ENCODE measurements at regions not wholly inside any gene's neighbourhood (a gene's known extent, or its start where the extent isn't known, plus 50 kb on each side); places are given as distances from the start of the nearest gene placed in this dataset.

DNA sequence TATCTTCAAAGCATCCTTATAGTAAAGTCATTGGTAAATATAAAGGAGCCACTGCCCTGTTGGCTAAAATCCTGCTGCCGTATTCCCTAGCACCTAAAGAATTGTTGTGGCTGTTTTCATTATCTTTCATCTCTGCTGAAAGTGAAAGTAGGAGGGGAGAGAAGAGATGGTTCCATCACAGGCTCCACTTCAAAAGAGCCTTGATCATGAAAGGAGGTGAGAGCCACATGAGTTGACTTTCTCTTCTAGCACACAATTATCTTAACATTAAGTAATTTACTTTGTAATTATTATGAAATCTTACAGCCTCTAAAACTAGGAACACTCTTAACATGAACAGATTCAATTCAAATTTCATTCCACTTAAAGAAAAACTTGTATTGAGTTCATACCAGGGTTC is 1050.9 kb upstream of the LRRTM1 start:
- DNase-seq (ENCODE audit: low read depth): no peak

DNA sequence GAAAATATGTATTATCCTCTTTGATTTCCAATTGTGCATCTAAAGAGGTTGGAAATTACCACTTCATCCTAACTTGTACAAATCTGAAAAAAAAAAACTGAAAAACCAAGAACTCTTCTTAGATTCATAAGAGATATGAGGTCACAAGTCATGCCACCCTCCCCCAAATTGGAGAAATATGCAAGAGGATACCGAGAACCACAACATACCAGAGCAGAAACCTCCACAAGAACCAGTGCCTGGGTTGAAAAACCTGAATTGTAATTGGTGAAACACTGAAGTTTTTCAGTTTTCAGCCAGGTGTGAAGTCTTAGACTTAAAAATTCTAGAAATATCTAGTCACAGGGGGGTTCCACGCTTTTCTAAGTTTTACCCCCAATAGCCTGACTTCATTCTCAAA is 1029.5 kb upstream of the LRRTM1 start:
- no peak for DNase-seq (ENCODE audit: low read depth)

DNA sequence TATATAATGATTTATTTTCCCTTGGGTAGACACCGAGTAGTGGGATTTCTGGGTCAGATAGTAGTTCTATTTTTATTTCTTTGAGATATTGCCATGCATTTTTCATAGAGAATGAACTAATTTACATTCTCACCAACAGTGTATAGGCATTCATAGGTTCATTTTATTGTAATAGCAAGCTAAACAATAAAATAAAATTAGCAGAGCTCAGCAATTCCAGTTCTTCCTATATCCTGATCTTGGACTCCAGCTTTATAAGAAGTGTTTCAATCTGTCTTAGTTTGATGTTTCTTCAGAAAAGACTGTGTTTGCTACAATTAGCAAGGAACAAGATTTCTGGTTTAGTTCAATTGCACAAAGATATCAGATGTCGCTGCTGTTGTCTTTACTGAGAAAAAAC is 1024.4 kb upstream of the LRRTM1 start:
- no peak for DNase-seq (ENCODE audit: low read depth)

DNA sequence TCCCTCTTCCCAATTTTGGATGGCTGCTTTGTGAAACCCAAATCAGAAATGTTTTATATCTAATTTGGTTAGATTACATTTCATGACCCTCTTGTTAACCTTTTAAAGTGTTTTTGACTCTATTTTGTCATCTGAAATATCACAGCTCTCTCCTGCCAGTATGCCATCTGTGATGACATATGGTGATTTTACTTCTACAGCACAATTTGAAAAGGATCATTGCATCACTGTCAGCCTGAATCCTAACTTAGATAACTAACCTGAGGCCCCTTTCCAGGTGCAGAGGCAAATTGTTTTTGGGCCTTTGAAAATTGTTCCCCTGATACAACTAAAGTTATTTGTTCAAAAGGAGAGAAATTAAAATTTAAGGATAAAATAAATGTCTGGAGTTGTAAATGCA is 1023.4 kb upstream of the LRRTM1 start:
- DNase-seq (ENCODE audit: low read depth): no peak

DNA sequence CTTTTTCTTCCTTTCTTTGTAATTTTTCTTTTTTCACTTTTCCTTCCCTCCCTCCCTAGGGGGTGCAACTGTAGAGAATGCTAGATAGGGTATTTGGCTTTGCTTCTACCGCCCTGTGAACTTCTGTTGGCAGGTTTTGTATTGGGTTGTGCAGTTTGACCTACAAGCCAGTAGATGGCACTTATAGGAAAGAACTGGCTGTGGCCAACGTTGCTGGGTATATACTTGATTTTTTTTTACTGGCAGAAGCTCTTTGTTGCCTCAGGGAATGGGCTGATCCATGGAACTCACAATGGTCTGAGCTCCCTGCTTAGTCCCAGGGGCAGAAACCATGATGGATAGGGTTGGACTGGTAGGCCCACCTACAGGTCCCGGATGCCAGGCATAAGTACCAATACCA is 1019.5 kb upstream of the LRRTM1 start:
- DNase-seq (ENCODE audit: low read depth): no peak

DNA sequence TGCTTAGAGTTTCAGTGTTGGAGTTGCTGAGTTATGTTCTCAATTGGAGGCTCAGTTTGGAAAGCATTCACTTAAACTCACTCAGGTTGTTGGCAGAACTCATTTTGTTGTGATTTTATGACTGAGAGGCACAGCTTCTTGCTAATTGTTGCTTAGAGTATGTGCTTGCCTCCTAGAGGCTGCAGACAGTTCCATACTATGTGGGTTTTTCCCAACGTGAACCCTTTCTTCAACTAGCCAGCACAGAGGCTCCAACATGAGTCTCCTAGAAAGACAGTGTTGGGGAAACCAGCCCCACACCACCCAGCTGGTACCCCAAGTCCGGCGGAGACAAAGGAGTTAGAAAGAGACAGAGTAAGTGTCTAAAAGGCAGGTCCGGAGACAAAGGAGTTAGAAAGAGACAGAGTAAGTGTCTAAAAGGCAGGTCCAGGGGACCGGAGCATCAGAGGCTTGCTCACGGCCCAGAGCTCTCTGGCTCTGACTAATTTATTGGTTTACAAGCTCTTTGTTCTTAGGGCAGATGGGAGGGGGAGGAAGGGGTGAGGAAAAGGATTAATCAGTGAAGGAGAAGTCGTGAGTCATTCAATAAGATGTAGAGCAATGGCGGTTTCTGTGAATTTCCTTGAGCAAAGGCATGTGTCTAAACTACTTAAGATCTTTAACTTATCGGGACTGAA is 999.7 kb upstream of the LRRTM1 start:
- DNase-seq (ENCODE audit: low read depth): no peak

DNA sequence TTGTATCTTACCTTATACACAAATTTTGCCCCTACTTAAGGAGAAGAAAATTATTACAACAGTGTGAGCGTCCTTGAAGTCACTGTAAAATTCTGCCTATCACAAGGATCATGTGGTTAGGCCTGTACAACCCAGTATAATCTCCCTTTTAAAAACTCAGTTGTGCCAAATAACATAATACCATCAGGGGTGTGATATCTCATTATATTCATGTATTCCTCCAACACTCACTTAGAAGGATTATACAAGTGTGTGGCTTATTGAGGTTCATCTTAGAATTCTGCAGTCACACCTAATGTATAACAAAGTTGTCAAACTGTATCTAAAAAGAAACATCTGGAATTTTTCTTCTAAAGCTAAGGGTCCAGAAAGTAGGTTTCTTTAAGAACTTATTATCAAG is 998.8 kb upstream of the LRRTM1 start:
- DNase-seq (ENCODE audit: low read depth): no peak

DNA sequence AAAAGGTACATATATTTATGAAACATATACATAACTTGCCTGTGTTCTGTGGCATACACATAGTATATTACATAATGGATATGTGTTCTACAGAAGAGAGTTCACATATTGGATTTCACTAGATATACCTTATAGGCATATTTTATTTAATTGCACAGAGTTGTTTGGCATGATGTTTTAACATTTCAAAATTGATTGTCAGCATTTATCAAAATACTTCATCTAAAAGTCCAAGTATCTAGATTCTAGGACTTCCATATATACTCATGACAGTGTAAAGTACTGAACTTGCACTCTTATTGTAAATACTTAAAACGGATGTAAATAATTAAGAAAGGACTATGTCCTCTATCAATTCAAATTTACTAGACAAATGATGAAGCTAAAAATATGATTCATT is 995.3 kb upstream of the LRRTM1 start:
- DNase-seq (ENCODE audit: low read depth): no peak

DNA sequence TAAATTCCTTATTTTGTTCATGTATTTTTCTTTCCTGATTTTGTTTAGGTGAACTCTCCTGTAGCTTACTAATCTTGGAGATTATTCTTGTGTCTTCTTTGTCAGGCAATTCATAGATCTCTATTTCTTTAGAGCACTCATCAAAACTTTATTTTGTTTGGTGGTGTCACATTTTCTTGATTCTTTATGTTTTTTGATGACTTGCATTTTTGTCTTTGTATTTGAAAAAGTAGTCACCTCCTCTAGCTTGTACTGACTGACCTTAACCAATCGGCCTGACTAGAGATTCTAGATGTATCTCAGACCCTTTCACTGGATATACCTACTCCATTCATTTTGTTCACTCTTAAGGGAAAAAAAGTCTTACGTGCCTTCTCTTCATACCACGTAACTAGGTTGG is 986.3 kb upstream of the LRRTM1 start:
- no peak for DNase-seq (ENCODE audit: low read depth)

DNA sequence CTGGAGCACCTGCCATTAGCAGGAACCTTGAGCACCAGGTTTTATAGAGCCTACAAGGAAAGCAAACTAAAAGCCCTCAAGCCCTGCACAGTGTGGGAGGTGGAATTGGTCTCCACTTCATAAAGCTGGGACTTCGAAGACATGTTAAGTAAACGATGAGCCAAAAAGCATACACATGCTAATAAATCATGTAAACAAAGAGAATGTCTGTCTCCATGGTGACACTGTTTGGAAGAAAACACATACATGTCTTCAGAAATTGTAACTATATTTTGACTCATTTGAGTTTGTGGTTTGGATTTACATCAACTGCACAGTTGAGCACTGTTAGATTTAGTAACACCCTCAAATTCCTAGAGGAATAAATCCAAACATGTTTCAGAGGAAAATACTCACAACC is 978.5 kb upstream of the LRRTM1 start:
- no peak for DNase-seq (ENCODE audit: low read depth)

DNA sequence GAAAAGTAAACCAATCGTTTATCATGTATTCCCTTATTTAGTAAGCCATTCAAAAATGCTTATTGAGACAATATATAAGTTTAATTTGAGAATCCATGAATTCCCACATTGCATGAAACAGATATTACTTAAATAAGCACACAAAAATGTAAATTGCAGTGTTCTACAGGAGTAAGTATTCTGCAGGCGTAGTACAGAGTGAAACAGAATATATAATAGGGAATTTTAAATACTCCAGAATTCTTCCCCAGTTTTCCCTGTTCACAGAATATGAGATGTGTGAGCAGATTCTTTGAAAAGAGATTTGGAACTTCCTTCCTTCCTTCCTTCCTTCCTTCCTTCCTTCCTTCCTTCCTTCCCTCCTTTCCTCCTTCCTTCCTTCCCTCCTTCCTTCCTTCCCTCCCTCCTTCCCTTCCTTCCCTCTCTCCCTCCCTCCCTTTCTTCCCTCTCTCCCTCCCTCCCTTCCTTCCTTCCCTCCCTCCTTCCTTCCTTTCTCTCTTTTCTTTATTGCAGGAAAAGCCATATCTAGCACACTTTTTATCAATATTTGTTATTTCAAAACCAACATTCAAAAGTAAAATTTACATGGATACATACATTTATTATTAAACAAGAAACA is 977.7 kb upstream of the LRRTM1 start:
- DNase-seq (ENCODE audit: low read depth): no peak

DNA sequence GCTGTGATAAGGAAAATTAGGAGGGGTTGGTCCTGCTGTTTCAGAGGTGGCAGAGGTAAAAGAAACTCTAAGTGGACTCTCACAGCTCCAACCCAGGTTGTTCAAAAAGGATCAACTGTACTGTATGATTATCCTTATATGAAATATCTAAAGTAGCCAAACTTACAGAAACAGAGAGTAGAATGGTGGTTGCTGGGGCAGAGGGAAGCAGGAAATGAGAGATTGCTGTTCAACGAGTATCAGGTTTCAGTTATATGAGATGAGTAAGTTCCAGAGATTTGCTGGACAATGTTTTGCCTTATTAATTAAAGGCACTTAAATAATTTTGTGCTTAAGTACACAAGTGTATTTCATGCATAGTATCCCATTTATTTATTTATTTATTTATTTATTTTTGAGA is 972.0 kb upstream of the LRRTM1 start:
- no peak for DNase-seq (ENCODE audit: low read depth)

DNA sequence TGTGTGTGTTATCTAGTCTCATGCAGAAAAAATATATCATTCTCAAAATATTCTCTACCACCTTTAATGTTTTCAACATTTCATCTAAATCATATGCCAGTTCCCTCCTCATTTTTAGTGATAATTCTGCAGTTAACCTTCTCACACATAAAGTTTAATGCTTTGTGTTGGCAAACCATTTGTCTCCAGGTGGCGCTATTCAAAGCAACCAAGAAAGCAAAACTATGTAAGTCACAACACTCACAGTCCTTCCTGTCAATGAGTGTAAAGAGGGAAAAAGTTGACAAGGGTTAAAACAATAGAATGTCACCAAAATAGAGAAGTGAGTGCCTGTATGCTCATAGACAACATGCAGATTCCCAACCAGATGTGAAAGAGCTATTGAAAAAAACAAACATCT is 961.6 kb upstream of the LRRTM1 start:
- DNase-seq (ENCODE audit: low read depth): no peak

DNA sequence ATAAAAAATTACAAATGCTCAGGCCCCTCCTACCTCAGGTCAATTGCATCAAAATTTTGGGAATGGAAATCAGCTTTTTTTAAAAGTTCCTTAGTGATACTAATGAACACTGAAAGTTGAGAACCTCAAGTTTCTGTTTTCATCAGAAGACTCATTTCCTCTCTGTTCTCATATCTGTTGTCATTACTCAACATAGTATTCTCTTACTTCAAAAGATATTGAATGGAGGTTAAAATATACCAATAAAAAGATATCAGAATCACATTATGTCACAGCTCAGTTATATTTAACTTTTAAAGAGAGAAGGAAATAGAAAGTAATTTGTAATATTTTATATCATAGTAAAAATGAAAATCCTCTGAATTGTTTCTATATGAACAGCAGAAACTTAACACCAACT is 959.4 kb upstream of the LRRTM1 start:
- no peak for DNase-seq (ENCODE audit: low read depth)

DNA sequence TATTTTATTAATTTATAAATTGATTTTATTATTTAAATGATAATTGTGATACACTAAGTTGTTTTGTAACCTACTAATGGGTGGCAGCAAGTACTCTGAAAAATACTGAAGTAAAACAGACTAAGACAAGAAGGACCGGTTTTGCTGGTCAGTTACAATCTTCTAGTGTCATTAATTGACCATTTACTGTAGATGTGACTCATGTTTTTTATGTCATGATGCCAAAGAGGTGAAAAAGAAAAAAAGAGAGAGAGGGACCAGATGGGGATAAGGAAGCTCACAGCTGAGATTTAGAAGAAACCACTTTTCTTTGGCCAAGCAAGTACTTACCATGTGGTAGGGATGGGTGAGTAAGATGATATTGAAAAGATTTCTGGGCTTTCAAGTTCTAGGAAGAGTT is 955.8 kb upstream of the LRRTM1 start:
- no peak for DNase-seq (ENCODE audit: low read depth)

DNA sequence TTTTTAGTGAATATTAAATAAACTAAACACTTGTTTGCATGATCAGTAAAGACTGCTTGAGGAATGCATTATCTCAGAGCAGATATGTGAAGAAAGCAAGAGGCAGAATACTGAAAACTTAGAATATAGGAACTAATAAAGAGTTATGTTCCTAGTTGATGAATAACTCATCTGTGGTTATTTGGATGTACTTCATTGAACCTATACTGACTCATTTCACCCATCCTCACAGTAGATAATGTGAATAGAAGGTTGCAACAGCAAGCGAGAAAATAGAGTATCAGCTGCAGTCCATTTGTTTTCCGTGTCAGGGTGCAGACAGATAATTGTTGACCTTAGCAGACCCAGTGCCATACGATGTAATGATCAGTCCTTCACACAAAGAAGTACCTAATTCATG is 945.7 kb upstream of the LRRTM1 start:
- no peak for DNase-seq (ENCODE audit: low read depth)

DNA sequence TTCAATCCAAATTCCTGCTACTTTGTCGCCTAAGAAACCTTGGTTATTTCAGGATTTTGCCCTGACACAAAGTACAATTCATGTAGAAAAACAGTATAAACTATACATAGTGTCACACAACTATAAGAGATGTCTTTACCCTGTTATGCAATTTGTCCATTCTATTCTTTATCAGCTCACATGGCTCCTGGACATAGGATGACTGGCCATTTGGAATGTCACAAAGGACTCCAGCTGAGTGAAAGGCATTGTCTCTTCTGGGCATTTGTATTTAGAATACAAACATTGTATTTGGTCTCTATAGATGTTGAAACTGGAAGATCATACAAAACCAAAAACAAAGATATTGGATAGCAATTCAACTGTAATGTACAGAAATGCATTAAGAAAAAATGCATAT is 944.6 kb upstream of the LRRTM1 start:
- DNase-seq (ENCODE audit: low read depth): no peak

DNA sequence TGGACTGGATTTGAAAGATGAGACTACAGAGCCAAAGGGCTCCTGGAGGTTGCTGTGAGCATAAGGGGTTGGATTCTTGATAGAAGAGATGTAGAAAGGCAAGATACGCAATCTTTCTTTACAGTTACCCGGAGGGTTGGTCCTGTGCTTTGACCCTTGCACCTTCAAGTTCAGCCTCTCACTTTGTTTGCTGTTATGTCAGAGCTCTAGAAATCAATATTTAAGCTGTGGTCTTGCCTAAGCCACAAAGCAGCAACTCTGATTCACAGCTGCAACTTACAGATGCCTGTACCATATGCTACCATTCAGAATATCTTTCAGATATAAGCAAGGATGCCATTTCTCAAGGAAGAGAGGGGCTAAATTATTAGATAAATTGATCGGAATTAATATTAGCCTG is 943.1 kb upstream of the LRRTM1 start:
- DNase-seq (ENCODE audit: low read depth): no peak

DNA sequence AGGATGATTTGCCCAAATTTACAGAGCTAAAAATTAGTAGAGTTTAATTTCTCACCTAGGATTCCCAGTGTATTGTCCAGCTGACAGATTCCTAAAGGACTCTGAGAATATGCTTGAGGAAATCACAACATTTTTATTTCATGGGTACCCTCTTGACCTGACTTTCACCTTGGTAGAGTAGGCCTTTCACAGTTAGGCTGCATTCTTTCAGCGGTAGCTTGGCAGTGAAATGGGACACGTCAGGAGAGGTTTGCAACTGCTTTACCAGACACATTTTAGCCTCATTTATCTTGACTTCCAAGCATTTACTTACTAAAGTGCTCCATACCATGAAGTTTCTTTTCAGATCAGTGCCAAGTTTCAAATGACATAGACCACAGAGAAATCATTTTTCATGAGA is 937.9 kb upstream of the LRRTM1 start:
- DNase-seq (ENCODE audit: low read depth): no peak

DNA sequence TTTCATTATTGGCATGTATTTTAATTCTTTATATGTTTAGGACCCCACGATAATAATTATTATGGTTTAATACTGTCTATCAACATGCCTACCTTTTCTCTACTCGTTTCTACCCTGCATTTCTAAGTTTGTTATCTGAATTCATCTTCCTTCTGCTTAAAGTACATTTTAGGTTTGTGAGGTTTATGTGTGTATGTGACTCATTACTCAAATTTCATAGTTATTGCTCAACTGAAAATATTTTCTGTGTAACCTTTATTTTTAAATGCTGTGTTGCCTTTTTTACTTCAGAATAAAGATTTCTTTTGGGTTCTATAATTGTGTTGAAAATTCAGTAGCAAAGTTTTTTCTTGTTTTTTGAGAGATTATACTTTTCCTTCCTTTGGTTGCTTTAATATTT is 933.9 kb upstream of the LRRTM1 start:
- no peak for DNase-seq (ENCODE audit: low read depth)

DNA sequence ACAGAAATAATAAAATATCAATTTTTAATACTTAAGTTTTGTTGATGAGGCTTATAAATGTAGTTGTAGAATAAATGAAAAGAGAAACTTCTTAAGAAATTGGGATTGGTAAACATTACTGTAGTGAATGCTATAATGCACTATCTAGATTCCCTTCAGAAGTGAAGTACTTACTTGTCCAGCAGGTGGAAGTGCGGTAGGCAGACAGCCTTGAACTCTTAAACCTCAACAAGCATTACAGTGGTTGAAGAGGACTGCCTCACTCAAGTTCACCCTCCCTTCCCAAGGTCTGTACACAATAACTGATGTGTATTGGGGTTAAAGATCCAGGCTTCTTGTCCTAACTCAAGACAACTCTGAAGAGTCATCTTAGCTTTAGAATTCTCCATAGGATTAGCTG is 931.0 kb upstream of the LRRTM1 start:
- no peak for DNase-seq (ENCODE audit: low read depth)

DNA sequence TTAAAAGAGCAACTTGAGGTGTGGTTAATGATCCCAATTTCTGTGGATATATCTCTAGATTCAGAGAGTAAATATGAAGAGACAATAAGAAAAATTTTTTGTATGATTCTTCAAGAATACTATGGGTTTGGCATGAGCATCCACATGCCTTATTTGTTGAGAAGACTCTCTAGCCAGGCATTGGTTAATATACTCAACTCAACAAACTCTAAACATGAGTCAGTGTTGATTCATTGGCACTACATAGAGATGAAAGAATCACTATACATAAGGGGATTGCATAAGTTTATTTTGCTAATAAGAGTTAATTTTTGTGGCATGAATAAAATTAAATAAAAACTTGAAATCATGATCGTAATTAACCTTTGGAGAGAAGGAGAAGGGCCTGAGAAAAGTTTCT is 930.2 kb upstream of the LRRTM1 start:
- no peak for DNase-seq (ENCODE audit: low read depth)

DNA sequence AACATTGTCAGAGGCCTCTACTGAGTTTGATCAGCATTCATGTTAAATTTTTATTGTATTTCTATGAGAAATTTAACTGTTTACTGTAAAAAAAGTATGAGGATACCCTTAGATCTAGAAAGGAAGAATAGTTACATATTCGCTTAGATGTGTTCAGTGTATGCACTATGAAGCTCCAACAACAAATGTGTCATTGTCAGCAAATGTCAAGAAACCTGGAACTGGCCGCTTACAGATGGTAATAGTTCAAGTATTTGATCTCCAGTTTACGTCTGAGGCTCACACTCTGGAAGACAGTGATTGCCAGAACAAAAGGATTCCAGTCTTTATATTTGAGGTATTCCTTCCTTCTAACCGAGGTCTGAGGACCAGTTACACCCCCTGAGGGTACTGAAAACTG is 921.2 kb upstream of the LRRTM1 start:
- no peak for DNase-seq (ENCODE audit: low read depth)

DNA sequence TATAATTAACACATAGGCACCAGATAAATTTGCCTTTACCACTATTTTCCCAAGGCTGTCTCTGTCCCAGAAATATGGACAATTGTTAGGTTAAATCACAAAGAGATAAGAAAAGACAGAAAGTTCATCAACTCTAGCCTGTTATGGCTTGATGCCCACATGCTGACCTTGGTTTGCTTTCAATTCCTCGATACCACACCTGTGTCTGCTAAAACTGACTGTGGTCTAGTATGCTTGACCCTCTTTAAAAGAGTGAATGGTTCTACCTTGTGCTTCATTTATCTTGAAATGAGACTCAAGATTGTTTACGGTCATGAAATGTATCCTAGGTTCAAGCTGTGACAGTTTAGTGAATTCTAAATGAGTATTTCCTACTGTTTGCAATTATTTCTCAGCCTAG is 909.0 kb upstream of the LRRTM1 start:
- DNase-seq (ENCODE audit: low read depth): no peak

DNA sequence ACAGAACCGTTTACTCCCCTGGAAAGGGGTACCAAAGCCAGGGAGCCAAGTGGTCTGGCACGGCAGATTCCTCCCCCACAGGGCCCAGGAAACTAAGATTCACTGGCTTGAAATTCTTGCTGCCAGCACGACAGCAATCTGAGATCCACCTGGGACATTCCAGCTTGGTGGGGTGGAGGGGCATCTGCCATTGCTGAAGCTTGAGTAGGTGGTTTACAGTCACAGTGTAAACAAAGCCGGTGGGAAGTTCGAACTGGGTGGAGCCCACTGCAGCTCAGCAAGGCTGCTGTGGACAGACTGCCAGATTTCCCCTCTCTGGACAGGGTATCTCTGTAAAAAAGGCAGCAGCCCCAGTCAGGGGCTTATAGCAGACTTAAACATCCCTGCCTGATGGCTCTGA is 901.7 kb upstream of the LRRTM1 start:
- no peak for DNase-seq (ENCODE audit: low read depth)
